ENCODE measurements at regions not wholly inside any gene's neighbourhood (a gene's known extent, or its start where the extent isn't known, plus 50 kb on each side); places are given as distances from the start of the nearest gene placed in this dataset.

- TF ChIP-seq POLR2A (IDR thresholded peaks at IDR 0.05; ENCODE audit: borderline replicate concordance, extremely low read depth, insufficient read depth, insufficient read length) (no peak), CTCF (IDR thresholded peaks at IDR 0.05 in 2 of 3, conservative IDR thresholded peaks at IDR 0.05 in 1 of 3; ENCODE audit: borderline replicate concordance in 1 of 3, insufficient read depth in 1 of 3, low read depth in 2 of 3, low read length in 2 of 3) (no peak), EZH2 (IDR thresholded peaks at IDR 0.05) (no peak), ZNF274 (IDR thresholded peaks at IDR 0.05; ENCODE audit: low read depth, low read length) (no peak), EZH2phosphoT487 (IDR thresholded peaks at IDR 0.05; ENCODE audit: borderline replicate concordance) (no peak), SP1 (IDR thresholded peaks at IDR 0.05; ENCODE audit: low read depth) (no peak), POLR2AphosphoS5 (IDR thresholded peaks at IDR 0.05; ENCODE audit: low read depth, low read length) (no peak), CEBPB (IDR thresholded peaks at IDR 0.05; ENCODE audit: low read depth) (no peak), MAX (IDR thresholded peaks at IDR 0.05) (no peak)
Measured at GRCh38 chr6:14622085-14622484, 504.5 kb downstream of the CD83 start.

Data from HCT116 (cell line).